Thyroid gland (tissue), 4 donors: ENCODE measurements at regions not wholly inside any gene's neighbourhood (a gene's known extent, or its start where the extent isn't known, plus 50 kb on each side); places are given as distances from the start of the nearest gene placed in this dataset.

Experiments
- DNase-seq, 2 donors: peaks; one replicate each; pipeline ENCODE4 v3.0.0-alpha.2; 2019
- H3K27ac ChIP-seq, 3 donors: fragments of 200-600 bp; sonication (generic); 1 replicate in 2 of 3; 2 replicates in 1 of 3; pipeline ENCODE4 v1.5.1; 2016 to 2019; ENCODE audit warnings: mild to moderate bottlenecking in 1 of 3, moderate library complexity in 1 of 3
- H3K27me3 ChIP-seq: fragments of 200-600 bp; sonication (generic); one replicate; pipeline ENCODE4 v1.5.1; 2019
- H3K36me3 ChIP-seq, 2 donors: fragments of 200-600 bp; sonication (generic); one replicate each; pipeline ENCODE4 v1.5.1; 2016 to 2019
- H3K4me1 ChIP-seq, 2 donors: fragments of 200-600 bp; sonication (generic); one replicate each; pipeline ENCODE4 v1.5.1; 2017 to 2019
- H3K4me3 ChIP-seq, 3 donors: fragments of 200-600 bp; sonication (generic); replicated peaks in 1 of 3; 1 replicate in 2 of 3; 2 replicates in 1 of 3; pipeline ENCODE4 v1.5.1; 2016; ENCODE audit warnings: mild to moderate bottlenecking in 1 of 3
- H3K9me3 ChIP-seq: fragments of 200-600 bp; sonication (generic); one replicate; pipeline ENCODE4 v1.5.1; 2017
- POLR2A ChIP-seq, 2 donors: fragments of 450-650 bp; IDR thresholded peaks; one replicate each; pipeline ENCODE4 v1.6.1; 2017; ENCODE audit warnings: antibody characterized with exemption in 2 of 2, mild to moderate bottlenecking in 2 of 2, moderate library complexity in 1 of 2
- WGBS, 2 donors: methylation state at CpG; one replicate each; pipeline ENCODE4 v1.1.5; 2017; 5-methylcytosine and 5-hydroxymethylcytosine counted together
- intact Hi-C: fragments of 100-400 bp; cut with DNase I; formaldehyde crosslinking; loops from one replicate; pipeline ENCODE4 v1.15.1; 2023
- TF ChIP-seq, protein P1 (sequence below), 6 experiments: fragments of 200-600 bp in 3 of 6; fragments of 450-650 bp in 3 of 6; sonication (generic) in 3 of 6; IDR thresholded peaks; one replicate each; pipeline ENCODE4 v1.5.1; 2016 to 2019; ENCODE audit warnings: antibody characterized with exemption in 6 of 6, mild to moderate bottlenecking in 2 of 6, inconsistent platforms in 1 of 6, moderate library complexity in 1 of 6

DNA sequence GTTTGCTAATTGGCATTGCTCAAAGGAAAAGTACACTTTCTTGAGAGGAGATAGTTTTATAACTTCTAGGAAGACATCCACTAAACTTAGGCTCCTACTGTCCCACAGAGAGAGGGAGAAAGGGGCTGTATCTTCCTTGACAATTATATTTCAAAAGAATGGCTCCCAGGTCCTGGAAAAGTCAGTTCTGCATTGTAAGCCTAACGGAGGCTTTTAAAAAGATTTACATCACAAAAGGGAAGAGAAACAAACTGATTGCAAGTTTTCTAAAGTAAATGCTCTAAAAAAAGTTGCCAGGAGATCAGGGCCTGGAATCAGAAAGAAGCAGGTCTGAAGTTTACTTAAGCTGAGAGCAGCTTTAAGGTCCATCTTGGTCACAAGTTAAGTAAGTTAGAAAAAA lies 839.5 kb downstream of the FRK start:
- no peaks in the 10 kb centered on the region for H3K27me3 ChIP-seq
- no peak for TF ChIP-seq POLR2A (IDR thresholded peaks at IDR 0.05)
- TF ChIP-seq, protein P1, sequence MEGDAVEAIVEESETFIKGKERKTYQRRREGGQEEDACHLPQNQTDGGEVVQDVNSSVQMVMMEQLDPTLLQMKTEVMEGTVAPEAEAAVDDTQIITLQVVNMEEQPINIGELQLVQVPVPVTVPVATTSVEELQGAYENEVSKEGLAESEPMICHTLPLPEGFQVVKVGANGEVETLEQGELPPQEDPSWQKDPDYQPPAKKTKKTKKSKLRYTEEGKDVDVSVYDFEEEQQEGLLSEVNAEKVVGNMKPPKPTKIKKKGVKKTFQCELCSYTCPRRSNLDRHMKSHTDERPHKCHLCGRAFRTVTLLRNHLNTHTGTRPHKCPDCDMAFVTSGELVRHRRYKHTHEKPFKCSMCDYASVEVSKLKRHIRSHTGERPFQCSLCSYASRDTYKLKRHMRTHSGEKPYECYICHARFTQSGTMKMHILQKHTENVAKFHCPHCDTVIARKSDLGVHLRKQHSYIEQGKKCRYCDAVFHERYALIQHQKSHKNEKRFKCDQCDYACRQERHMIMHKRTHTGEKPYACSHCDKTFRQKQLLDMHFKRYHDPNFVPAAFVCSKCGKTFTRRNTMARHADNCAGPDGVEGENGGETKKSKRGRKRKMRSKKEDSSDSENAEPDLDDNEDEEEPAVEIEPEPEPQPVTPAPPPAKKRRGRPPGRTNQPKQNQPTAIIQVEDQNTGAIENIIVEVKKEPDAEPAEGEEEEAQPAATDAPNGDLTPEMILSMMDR (IDR thresholded peaks at IDR 0.05): no peak
- no peak overlapping the region for H3K4me3 ChIP-seq
- intact Hi-C loops: no loop called here
- no peaks in the 10 kb centered on the region for H3K36me3 ChIP-seq
- no peak for DNase-seq
- H3K4me1 ChIP-seq: no peaks in the 10 kb centered on the region
- 26 to 39% methylated on average over 1 of the region's 1 CpG for WGBS, 2 donors
- no peaks in the 10 kb centered on the region for H3K9me3 ChIP-seq
- H3K27ac ChIP-seq: no peak overlapping the region

DNA sequence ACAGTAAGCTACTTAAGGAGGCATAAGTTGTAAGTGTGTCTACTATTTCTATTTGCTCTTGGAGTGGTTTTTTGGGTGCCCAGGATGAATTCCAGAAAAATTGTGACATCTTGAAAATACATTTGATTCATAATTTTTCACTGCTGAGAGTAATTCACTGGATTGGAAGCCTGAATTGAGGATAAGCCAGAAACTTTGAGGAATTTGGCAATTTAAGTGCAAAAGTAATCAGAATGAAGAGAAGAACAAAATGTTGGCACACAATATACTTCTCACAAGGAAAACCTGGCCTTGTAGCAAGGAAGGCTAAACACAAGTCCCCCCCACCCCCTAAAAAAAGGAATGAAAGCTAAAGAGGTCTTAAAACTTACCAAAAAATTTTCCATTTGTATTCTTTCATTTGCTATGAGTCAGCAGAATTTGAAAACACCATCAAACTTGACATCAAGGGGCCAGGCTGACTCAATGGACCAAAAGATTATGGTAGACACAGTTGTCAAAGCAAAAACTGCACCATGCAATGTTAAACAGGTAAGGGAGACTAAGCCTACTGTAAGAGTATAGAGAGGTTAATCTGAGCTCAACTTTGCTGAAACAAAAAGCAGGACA lies 840.0 kb downstream of the FRK start:
- Histone ChIP-seq H3K36me3 (no peaks in the 10 kb centered on the region), H3K4me1 (no peaks in the 10 kb centered on the region), H3K27me3 (no peaks in the 10 kb centered on the region), H3K9me3 (no peaks in the 10 kb centered on the region), H3K4me3 (no peak overlapping the region), H3K27ac (no peak overlapping the region)
- no peak for DNase-seq
- TF ChIP-seq POLR2A (IDR thresholded peaks at IDR 0.05): no peak
- TF ChIP-seq, protein P1 (IDR thresholded peaks at IDR 0.05): no peak
- intact Hi-C loops: no loop called here

DNA sequence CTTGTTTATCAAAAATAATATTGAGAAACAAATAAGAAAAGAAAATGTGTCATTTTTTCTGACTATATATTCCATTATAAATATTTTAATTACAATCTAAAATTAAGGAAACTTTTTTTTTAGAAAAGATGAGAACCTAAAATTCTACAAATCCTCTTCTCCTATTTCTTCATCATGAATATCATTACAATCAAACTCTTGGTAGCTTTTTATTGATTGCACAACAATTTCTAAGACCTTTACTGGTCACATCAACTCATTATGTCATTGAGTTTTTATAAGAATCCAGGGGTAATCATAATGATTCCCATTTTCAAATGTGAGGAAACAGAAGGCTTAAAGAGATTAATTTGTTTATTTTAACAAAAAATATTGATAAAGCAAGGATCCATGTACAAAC lies 841.0 kb downstream of the FRK start:
- Histone ChIP-seq H3K27ac (no peak overlapping the region), H3K9me3 (no peaks in the 10 kb centered on the region), H3K36me3 (no peaks in the 10 kb centered on the region), H3K4me1 (no peaks in the 10 kb centered on the region), H3K4me3 (no peak overlapping the region), H3K27me3 (no peaks in the 10 kb centered on the region)
- TF ChIP-seq POLR2A (IDR thresholded peaks at IDR 0.05): no peak
- TF ChIP-seq, protein P1 (IDR thresholded peaks at IDR 0.05): no peak
- DNase-seq: no peak
- intact Hi-C loops: no loop called here

DNA sequence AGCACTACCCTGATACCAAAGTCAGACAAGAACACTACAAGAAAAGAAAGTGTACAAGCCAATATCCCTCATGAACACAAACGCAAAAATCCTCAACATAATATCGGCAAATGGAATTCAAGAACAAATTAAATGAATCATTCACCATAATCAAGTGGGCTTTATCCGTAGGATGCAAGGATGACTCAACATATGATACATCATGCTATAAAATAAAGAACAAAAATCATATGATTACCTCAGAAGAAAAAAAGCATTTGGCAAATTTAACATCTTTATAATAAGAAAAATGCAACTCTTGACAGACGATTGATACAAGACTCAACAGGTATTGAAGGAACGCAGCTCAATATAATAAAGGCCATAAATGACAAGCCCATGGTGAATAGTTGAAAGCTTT lies 843.9 kb downstream of the FRK start:
- no peaks in the 10 kb centered on the region for H3K4me1 ChIP-seq
- no peaks in the 10 kb centered on the region for H3K9me3 ChIP-seq
- TF ChIP-seq, protein P1 (IDR thresholded peaks at IDR 0.05): no peak
- WGBS, 2 donors: 93 to 94% methylated on average over 5 of the region's 5 CpGs
- no peak for DNase-seq
- no peak overlapping the region for H3K27ac ChIP-seq
- H3K27me3 ChIP-seq: no peaks in the 10 kb centered on the region
- H3K4me3 ChIP-seq: no peak overlapping the region
- intact Hi-C loops: no loop called here
- no peaks in the 10 kb centered on the region for H3K36me3 ChIP-seq

DNA sequence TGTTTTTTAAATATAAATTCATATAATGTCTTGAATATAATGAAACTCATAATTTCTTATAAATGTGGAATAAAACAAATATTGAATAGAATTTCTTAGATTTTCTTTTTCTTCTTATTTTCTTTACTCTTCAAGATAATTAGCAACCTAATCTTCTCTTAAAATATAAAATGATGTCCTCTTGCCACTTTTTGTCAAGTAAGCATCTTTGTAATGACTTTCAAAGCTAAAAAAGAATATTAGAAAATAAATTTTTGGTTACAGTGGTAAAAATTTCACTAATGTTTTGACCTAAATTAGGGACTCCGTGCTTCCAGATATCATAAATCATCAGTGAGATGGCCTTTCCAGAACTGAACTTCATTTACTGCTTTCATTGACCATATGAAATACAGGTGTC lies 846.4 kb downstream of the FRK start:
- no peaks in the 10 kb centered on the region for H3K27me3 ChIP-seq
- no peak for DNase-seq
- intact Hi-C loops: no loop called here
- TF ChIP-seq, protein P1 (IDR thresholded peaks at IDR 0.05): no peak
- no peak for TF ChIP-seq POLR2A (IDR thresholded peaks at IDR 0.05)
- H3K36me3 ChIP-seq: no peaks in the 10 kb centered on the region
- no peak overlapping the region for H3K27ac ChIP-seq
- H3K4me3 ChIP-seq: no peak overlapping the region
- no peaks in the 10 kb centered on the region for H3K4me1 ChIP-seq
- WGBS, 2 donors: 43 to 51% methylated on average over 1 of the region's 1 CpG
- no peaks in the 10 kb centered on the region for H3K9me3 ChIP-seq
